Hepatocyte (in vitro differentiated cells): ENCODE measurements at regions not wholly inside any gene's neighbourhood (a gene's known extent, or its start where the extent isn't known, plus 50 kb on each side); places are given as distances from the start of the nearest gene placed in this dataset.

Experiments used
- CTCF ChIP-seq: fragments of 200-600 bp; sonication (generic); IDR thresholded peaks from 2 replicates; pipeline ENCODE4 v1.5.1; 2016; ENCODE audit warnings: antibody characterized with exemption, mild to moderate bottlenecking; ENCODE audit not compliant: poor library complexity
- EZH2phosphoT487 ChIP-seq: fragments of 200-600 bp; sonication (generic); IDR thresholded peaks from one replicate; pipeline ENCODE4 v1.6.1; 2018; ENCODE audit warnings: antibody characterized with exemption, mild to moderate bottlenecking, low read depth, moderate library complexity; ENCODE audit not compliant: unreplicated experiment, severe bottlenecking

- TF ChIP-seq CTCF (no peak), EZH2phosphoT487 (no peak)
These were observed 161.2 kb downstream of the ENGASE start for GRCh38 chr17:79235808-79236207.
